Hepatocyte (in vitro differentiated cells): ENCODE measurements at regions not wholly inside any gene's neighbourhood (a gene's known extent, or its start where the extent isn't known, plus 50 kb on each side); places are given as distances from the start of the nearest gene placed in this dataset.

Source experiments
- DNase-seq: peaks from one replicate; pipeline ENCODE4 v3.0.0-alpha.2; 2016; ENCODE audit warnings: low spot score
- H2AFZ ChIP-seq: fragments of 200-600 bp; sonication (generic); 2 replicates; pipeline ENCODE4 v1.6.0; 2016; ENCODE audit warnings: antibody characterized with exemption, mild to moderate bottlenecking
- H3K27ac ChIP-seq: fragments of 200-600 bp; sonication (generic); 2 replicates; pipeline ENCODE4 v1.5.1; 2016; ENCODE audit warnings: mild to moderate bottlenecking
- H3K27me3 ChIP-seq: fragments of 200-600 bp; sonication (generic); 2 replicates; pipeline ENCODE4 v1.6.1; 2016
- H3K36me3 ChIP-seq: fragments of 200-600 bp; sonication (generic); replicated peaks from 2 replicates; pipeline ENCODE4 v1.5.1; 2016; ENCODE audit warnings: low read depth; ENCODE audit not compliant: insufficient read depth
- H3K4me1 ChIP-seq: fragments of 200-600 bp; sonication (generic); 2 replicates; pipeline ENCODE4 v1.5.1; 2016; ENCODE audit warnings: mild to moderate bottlenecking, moderate library complexity; ENCODE audit not compliant: insufficient read depth
- H3K4me2 ChIP-seq: fragments of 200-600 bp; sonication (generic); 2 replicates; pipeline ENCODE4 v1.6.0; 2016
- H3K4me3 ChIP-seq: fragments of 200-600 bp; sonication (generic); 2 replicates; pipeline ENCODE4 v1.5.1; 2016; ENCODE audit warnings: mild to moderate bottlenecking
- H3K79me2 ChIP-seq: fragments of 200-600 bp; sonication (generic); 2 replicates; pipeline ENCODE4 v1.6.0; 2017; ENCODE audit warnings: mild to moderate bottlenecking
- H3K9me2 ChIP-seq: fragments of 200-600 bp; sonication (generic); replicated peaks from 2 replicates; pipeline ENCODE4 v1.6.0; 2017; ENCODE audit warnings: mild to moderate bottlenecking; ENCODE audit not compliant: insufficient read depth
- H3K9me3 ChIP-seq: fragments of 200-600 bp; sonication (generic); 2 replicates; pipeline ENCODE4 v1.5.1; 2016; ENCODE audit warnings: low read depth, mild to moderate bottlenecking
- H4K20me1 ChIP-seq: fragments of 200-600 bp; sonication (generic); 2 replicates; pipeline ENCODE4 v1.6.0; 2016; ENCODE audit warnings: mild to moderate bottlenecking; ENCODE audit not compliant: insufficient read depth, poor library complexity, severe bottlenecking
- EZH2 ChIP-seq: fragments of 200-600 bp; sonication (generic); IDR thresholded peaks from 2 replicates; pipeline ENCODE4 v1.6.1; 2016; ENCODE audit warnings: antibody characterized with exemption, mild to moderate bottlenecking, borderline replicate concordance
- EZH2phosphoT487 ChIP-seq: fragments of 200-600 bp; sonication (generic); IDR thresholded peaks from one replicate; pipeline ENCODE4 v1.6.1; 2018; ENCODE audit warnings: antibody characterized with exemption, mild to moderate bottlenecking, low read depth, moderate library complexity; ENCODE audit not compliant: unreplicated experiment, severe bottlenecking
- WGBS: methylation state at CpG from one replicate; pipeline ENCODE4 v1.1.6; 2016; ENCODE audit warnings: low lambda C conversion rate; ENCODE audit errors: missing lambda C conversion rate; 5-methylcytosine and 5-hydroxymethylcytosine counted together
- TF ChIP-seq, protein P1 (sequence below): fragments of 200-600 bp; sonication (generic); IDR thresholded peaks from 2 replicates; pipeline ENCODE4 v1.5.1; 2016; ENCODE audit warnings: antibody characterized with exemption, mild to moderate bottlenecking; ENCODE audit not compliant: poor library complexity

GRCh38 chr4:113835005-113835404 lies 73.5 kb upstream of the CAMK2D start:
- no peak for DNase-seq
- Histone ChIP-seq H3K4me2 (no peak overlapping the region), H3K79me2 (no peaks in the 10 kb centered on the region), H3K9me3 (no peaks in the 10 kb centered on the region), H3K36me3 (no peaks in the 10 kb centered on the region), H3K9me2 (no peaks in the 10 kb centered on the region), H3K27me3 (no peaks in the 10 kb centered on the region), H3K27ac (no peak overlapping the region), H4K20me1 (no peaks in the 10 kb centered on the region), H2AFZ (no peak overlapping the region), H3K4me1 (no peaks in the 10 kb centered on the region), H3K4me3 (no peak overlapping the region)
- 78% methylated on average over 1 of the region's 1 CpG for WGBS
- TF ChIP-seq, protein P1, sequence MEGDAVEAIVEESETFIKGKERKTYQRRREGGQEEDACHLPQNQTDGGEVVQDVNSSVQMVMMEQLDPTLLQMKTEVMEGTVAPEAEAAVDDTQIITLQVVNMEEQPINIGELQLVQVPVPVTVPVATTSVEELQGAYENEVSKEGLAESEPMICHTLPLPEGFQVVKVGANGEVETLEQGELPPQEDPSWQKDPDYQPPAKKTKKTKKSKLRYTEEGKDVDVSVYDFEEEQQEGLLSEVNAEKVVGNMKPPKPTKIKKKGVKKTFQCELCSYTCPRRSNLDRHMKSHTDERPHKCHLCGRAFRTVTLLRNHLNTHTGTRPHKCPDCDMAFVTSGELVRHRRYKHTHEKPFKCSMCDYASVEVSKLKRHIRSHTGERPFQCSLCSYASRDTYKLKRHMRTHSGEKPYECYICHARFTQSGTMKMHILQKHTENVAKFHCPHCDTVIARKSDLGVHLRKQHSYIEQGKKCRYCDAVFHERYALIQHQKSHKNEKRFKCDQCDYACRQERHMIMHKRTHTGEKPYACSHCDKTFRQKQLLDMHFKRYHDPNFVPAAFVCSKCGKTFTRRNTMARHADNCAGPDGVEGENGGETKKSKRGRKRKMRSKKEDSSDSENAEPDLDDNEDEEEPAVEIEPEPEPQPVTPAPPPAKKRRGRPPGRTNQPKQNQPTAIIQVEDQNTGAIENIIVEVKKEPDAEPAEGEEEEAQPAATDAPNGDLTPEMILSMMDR = no peak
- TF ChIP-seq EZH2phosphoT487 (no peak), EZH2 (no peak)

DNA sequence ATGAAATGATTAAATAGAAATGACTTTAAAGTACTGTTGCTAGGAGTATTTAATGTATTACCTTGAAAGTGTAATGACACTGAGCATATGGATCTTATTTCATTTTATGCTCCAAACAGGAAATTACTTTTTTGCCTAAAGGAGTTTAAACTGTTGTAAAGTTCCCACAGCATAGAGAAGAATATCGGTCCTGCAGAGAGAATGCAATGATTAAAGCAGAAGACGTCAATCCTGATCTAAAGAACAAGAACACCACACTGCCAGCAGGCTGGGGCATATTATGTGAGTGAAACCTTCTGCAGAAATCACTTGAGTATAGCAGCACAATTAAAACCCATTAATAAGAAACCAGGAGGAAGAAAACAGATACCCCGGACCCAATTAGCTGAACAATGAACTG lies 72.8 kb upstream of the CAMK2D start:
- Histone ChIP-seq H3K4me3 (no peak overlapping the region), H3K27ac (no peak overlapping the region), H4K20me1 (no peaks in the 10 kb centered on the region), H3K9me3 (no peaks in the 10 kb centered on the region), H3K4me2 (no peak overlapping the region), H3K79me2 (no peaks in the 10 kb centered on the region), H2AFZ (no peak overlapping the region), H3K27me3 (no peaks in the 10 kb centered on the region), H3K36me3 (no peaks in the 10 kb centered on the region), H3K9me2 (no peaks in the 10 kb centered on the region), H3K4me1 (no peaks in the 10 kb centered on the region)
- no peak for DNase-seq
- TF ChIP-seq, protein P1 = no peak
- no peak for TF ChIP-seq EZH2phosphoT487
- no peak for TF ChIP-seq EZH2
- WGBS = 57% methylated on average over 3 of the region's 3 CpGs

DNA sequence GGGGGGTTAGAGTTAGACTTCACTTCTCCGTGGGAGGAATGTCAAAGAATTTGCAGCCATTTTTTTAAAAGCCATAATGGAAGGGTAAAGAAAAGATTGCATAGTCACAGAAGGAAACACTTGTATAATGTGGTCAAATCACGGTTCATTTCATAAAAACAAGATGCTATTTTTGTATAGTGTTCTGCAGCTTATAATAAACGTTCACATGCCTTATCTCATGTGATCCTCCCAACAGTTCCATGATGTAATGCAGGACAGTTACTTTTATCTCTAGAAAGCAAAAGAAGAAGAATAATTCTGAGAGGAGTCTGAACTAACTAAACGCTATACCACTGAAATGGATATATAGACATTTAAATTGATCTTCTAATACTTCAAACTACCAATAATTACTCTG lies 71.3 kb upstream of the CAMK2D start:
- no peaks in the 10 kb centered on the region for H4K20me1 ChIP-seq
- no peak for DNase-seq
- no peaks in the 10 kb centered on the region for H3K9me3 ChIP-seq
- no peaks in the 10 kb centered on the region for H3K9me2 ChIP-seq
- H3K27me3 ChIP-seq = no peaks in the 10 kb centered on the region
- H3K4me3 ChIP-seq = no peak overlapping the region
- no peak overlapping the region for H3K4me2 ChIP-seq
- H3K27ac ChIP-seq = no peak overlapping the region
- H3K36me3 ChIP-seq = no peaks in the 10 kb centered on the region
- H3K79me2 ChIP-seq = no peaks in the 10 kb centered on the region
- TF ChIP-seq EZH2phosphoT487 (no peak), EZH2 (no peak)
- TF ChIP-seq, protein P1 = no peak
- no peak overlapping the region for H2AFZ ChIP-seq
- no peaks in the 10 kb centered on the region for H3K4me1 ChIP-seq
- 57% methylated on average over 4 of the region's 4 CpGs for WGBS

- no peaks in the 10 kb centered on the region for H4K20me1 ChIP-seq
Observed at GRCh38 chr4:113831457-113831856, 69.9 kb upstream of the CAMK2D start.

More at GRCh38 chr4:113831457-113831856, 69.9 kb upstream of the CAMK2D start:
- no peak for DNase-seq
- Histone ChIP-seq H3K9me3 (no peaks in the 10 kb centered on the region), H2AFZ (no peak overlapping the region), H3K9me2 (no peaks in the 10 kb centered on the region), H3K27ac (no peak overlapping the region), H3K36me3 (no peaks in the 10 kb centered on the region), H3K4me3 (no peak overlapping the region), H3K4me2 (no peak overlapping the region), H3K79me2 (no peaks in the 10 kb centered on the region), H3K27me3 (no peaks in the 10 kb centered on the region), H3K4me1 (no peaks in the 10 kb centered on the region)
- TF ChIP-seq EZH2 (no peak), EZH2phosphoT487 (no peak)
- TF ChIP-seq, protein P1 = no peak
